ENCODE measurements at regions not wholly inside any gene's neighbourhood (a gene's known extent, or its start where the extent isn't known, plus 50 kb on each side); places are given as distances from the start of the nearest gene placed in this dataset.

GRCh38 chr1:60948486-60948885 is 133.9 kb upstream of the NFIA start:
- TF ChIP-seq POLR2A (IDR thresholded peaks at IDR 0.05; ENCODE audit: low read depth, low read length) (no peak), POLR2AphosphoS5 (IDR thresholded peaks at IDR 0.05; ENCODE audit: low read depth, low read length) (no peak)

Measured in GM12892 (cell line).